HEK293 (cell line): ENCODE measurements at regions not wholly inside any gene's neighbourhood (a gene's known extent, or its start where the extent isn't known, plus 50 kb on each side); places are given as distances from the start of the nearest gene placed in this dataset.

Source experiments
- CTCF ChIA-PET: fragments of 350-600 bp; formaldehyde crosslinking; extraction: SDS; loops from one replicate; lab custom pipeline; 2021; ENCODE audit warnings: antibody characterized with exemption; lab: Yijun Ruan, JAX
- POLR2A ChIA-PET: fragments of 300-600 bp; formaldehyde crosslinking; extraction: SDS; loops from one replicate; lab custom pipeline; 2020; ENCODE audit warnings: antibody characterized with exemption, inconsistent platforms; lab: Yijun Ruan, JAX
- H3K27ac ChIP-seq: fragments of 200-500 bp; sonication (Bioruptor generic); 2 replicates; pipeline ENCODE4 v1.5.1; 2014; ENCODE audit warnings: low read depth, low read length, control low read depth, inconsistent platforms; ENCODE audit errors: extremely low read depth
- H3K36me3 ChIP-seq, 2 experiments: fragments of 200-500 bp in 1 of 2; sonication (Bioruptor generic) in 1 of 2; 1 replicate in 1 of 2; 2 replicates in 1 of 2; pipeline ENCODE4 v1.5.1; 2014 to 2017; ENCODE audit warnings: inconsistent platforms in 2 of 2, low read length in 2 of 2; ENCODE audit not compliant: control insufficient read depth in 2 of 2, insufficient read depth in 1 of 2
- H3K4me1 ChIP-seq: fragments of 200-500 bp; sonication (Bioruptor generic); 2 replicates; pipeline ENCODE4 v1.5.1; 2014; ENCODE audit warnings: mild to moderate bottlenecking, low read length, inconsistent platforms; ENCODE audit not compliant: control insufficient read depth, insufficient read depth
- H3K4me3 ChIP-seq: 2 replicates; pipeline ENCODE4 v1.5.1; 2011; ENCODE audit warnings: low read depth, mild to moderate bottlenecking, control low read depth, low read length, moderate library complexity
- H3K9me3 ChIP-seq: fragments of 200-500 bp; sonication (Bioruptor generic); 2 replicates; pipeline ENCODE4 v1.5.1; 2014; ENCODE audit warnings: low read depth, low read length, inconsistent platforms; ENCODE audit not compliant: control insufficient read depth, insufficient read depth
- BCL11B ChIP-seq: fragments of 450-650 bp; formaldehyde crosslinking; IDR thresholded peaks from 2 replicates; pipeline ENCODE4 v1.5.1; 2016; ENCODE audit warnings: low read depth, missing biosample characterization, missing genetic modification characterization
- GLIS2 ChIP-seq: fragments of 450-650 bp; formaldehyde crosslinking; IDR thresholded peaks from 2 replicates; pipeline ENCODE4 v1.5.1; 2016; ENCODE audit warnings: missing biosample characterization, missing genetic modification characterization
- HOXA7 ChIP-seq: sonication (generic); formaldehyde crosslinking; IDR thresholded peaks from 2 replicates; pipeline ENCODE4 v1.8.1; 2022; ENCODE audit warnings: missing genetic modification reagents, borderline replicate concordance
- IKZF3 ChIP-seq: fragments of 450-650 bp; IDR thresholded peaks from 2 replicates; pipeline ENCODE4 v1.5.0; 2018; ENCODE audit warnings: missing biosample characterization, mild to moderate bottlenecking, missing genetic modification characterization, moderate library complexity
- WT1 ChIP-seq: fragments of 450-650 bp; formaldehyde crosslinking; IDR thresholded peaks from 2 replicates; pipeline ENCODE4 v1.5.1; 2016; ENCODE audit warnings: missing biosample characterization, missing genetic modification characterization
- ZBTB48 ChIP-seq: fragments of 450-650 bp; formaldehyde crosslinking; IDR thresholded peaks from 2 replicates; pipeline ENCODE4 v1.5.1; 2016; ENCODE audit warnings: missing biosample characterization, missing genetic modification characterization
- ZFP3 ChIP-seq: fragments of 450-650 bp; formaldehyde crosslinking; IDR thresholded peaks from 2 replicates; pipeline ENCODE4 v1.5.1; 2016; ENCODE audit warnings: low read depth, missing biosample characterization, missing genetic modification characterization
- ZFP69B ChIP-seq: fragments of 450-650 bp; formaldehyde crosslinking; IDR thresholded peaks from 2 replicates; pipeline ENCODE4 v1.5.1; 2016; ENCODE audit warnings: missing biosample characterization, missing genetic modification characterization
- ZNF140 ChIP-seq: fragments of 450-650 bp; formaldehyde crosslinking; IDR thresholded peaks from 2 replicates; pipeline ENCODE4 v1.5.1; 2016; ENCODE audit warnings: missing biosample characterization, missing genetic modification characterization
- ZNF174 ChIP-seq: fragments of 450-650 bp; formaldehyde crosslinking; IDR thresholded peaks from 2 replicates; pipeline ENCODE4 v1.5.0; 2017; ENCODE audit warnings: missing biosample characterization, mild to moderate bottlenecking, missing genetic modification characterization
- ZNF248 ChIP-seq: fragments of 450-650 bp; formaldehyde crosslinking; IDR thresholded peaks from 2 replicates; pipeline ENCODE4 v1.5.1; 2017; ENCODE audit warnings: missing biosample characterization, missing genetic modification characterization
- ZNF366 ChIP-seq: fragments of 450-650 bp; formaldehyde crosslinking; conservative IDR thresholded peaks from 2 replicates; pipeline ENCODE4 v1.5.1; 2016; ENCODE audit warnings: missing biosample characterization, missing genetic modification characterization
- ZNF391 ChIP-seq: fragments of 450-650 bp; formaldehyde crosslinking; IDR thresholded peaks from 2 replicates; pipeline ENCODE4 v1.5.1; 2016; ENCODE audit warnings: low read depth, missing biosample characterization, missing genetic modification characterization, borderline replicate concordance
- ZNF433 ChIP-seq: fragments of 450-650 bp; formaldehyde crosslinking; IDR thresholded peaks from 2 replicates; pipeline ENCODE4 v1.5.1; 2016; ENCODE audit warnings: missing biosample characterization, missing genetic modification characterization, low read depth
- ZNF501 ChIP-seq: fragments of 450-650 bp; formaldehyde crosslinking; IDR thresholded peaks from 2 replicates; pipeline ENCODE4 v1.5.1; 2016; ENCODE audit warnings: missing biosample characterization, missing genetic modification characterization
- ZNF510 ChIP-seq: fragments of 450-650 bp; formaldehyde crosslinking; IDR thresholded peaks from 2 replicates; pipeline ENCODE4 v1.5.1; 2018; ENCODE audit warnings: mild to moderate bottlenecking, missing genetic modification characterization, missing biosample characterization; ENCODE audit not compliant: insufficient replicate concordance
- ZNF610 ChIP-seq: fragments of 450-650 bp; formaldehyde crosslinking; IDR thresholded peaks from 2 replicates; pipeline ENCODE4 v1.5.1; 2016; ENCODE audit warnings: missing biosample characterization, missing genetic modification characterization, borderline replicate concordance
- ZNF670 ChIP-seq: fragments of 450-650 bp; formaldehyde crosslinking; IDR thresholded peaks from 2 replicates; pipeline ENCODE4 v1.5.1; 2016; ENCODE audit warnings: missing biosample characterization, missing genetic modification characterization, low read depth
- ZNF677 ChIP-seq: fragments of 450-650 bp; IDR thresholded peaks from 2 replicates; pipeline ENCODE4 v1.5.0; 2018; ENCODE audit warnings: missing biosample characterization, mild to moderate bottlenecking, missing genetic modification characterization, moderate library complexity
- ZNF777 ChIP-seq: fragments of 450-650 bp; formaldehyde crosslinking; IDR thresholded peaks from 2 replicates; pipeline ENCODE4 v1.5.1; 2017; ENCODE audit warnings: missing biosample characterization, missing genetic modification characterization, borderline replicate concordance
- ZNF791 ChIP-seq: fragments of 450-650 bp; formaldehyde crosslinking; IDR thresholded peaks from 2 replicates; pipeline ENCODE4 v1.5.1; 2016; ENCODE audit warnings: missing biosample characterization, missing genetic modification characterization
- ZNF792 ChIP-seq: fragments of 450-650 bp; formaldehyde crosslinking; IDR thresholded peaks from 2 replicates; pipeline ENCODE4 v1.5.1; 2016; ENCODE audit warnings: missing biosample characterization, missing genetic modification characterization
- TF ChIP-seq, protein P1 (sequence below): fragments of 450-650 bp; formaldehyde crosslinking; IDR thresholded peaks from 2 replicates; pipeline ENCODE4 v1.5.1; 2016; ENCODE audit warnings: missing biosample characterization, missing genetic modification characterization
- TF ChIP-seq, protein P2 (sequence below): fragments of 450-650 bp; formaldehyde crosslinking; IDR thresholded peaks from 2 replicates; pipeline ENCODE4 v1.5.1; 2016; ENCODE audit warnings: missing biosample characterization, missing genetic modification characterization, borderline replicate concordance
- TF ChIP-seq, protein P3 (sequence below): fragments of 450-650 bp; formaldehyde crosslinking; IDR thresholded peaks from 2 replicates; pipeline ENCODE4 v1.5.1; 2016; ENCODE audit warnings: missing biosample characterization, missing genetic modification characterization
- TF ChIP-seq, protein P4 (sequence below): fragments of 450-650 bp; formaldehyde crosslinking; IDR thresholded peaks from 2 replicates; pipeline ENCODE4 v1.5.1; 2016; ENCODE audit warnings: missing biosample characterization, missing genetic modification characterization

DNA sequence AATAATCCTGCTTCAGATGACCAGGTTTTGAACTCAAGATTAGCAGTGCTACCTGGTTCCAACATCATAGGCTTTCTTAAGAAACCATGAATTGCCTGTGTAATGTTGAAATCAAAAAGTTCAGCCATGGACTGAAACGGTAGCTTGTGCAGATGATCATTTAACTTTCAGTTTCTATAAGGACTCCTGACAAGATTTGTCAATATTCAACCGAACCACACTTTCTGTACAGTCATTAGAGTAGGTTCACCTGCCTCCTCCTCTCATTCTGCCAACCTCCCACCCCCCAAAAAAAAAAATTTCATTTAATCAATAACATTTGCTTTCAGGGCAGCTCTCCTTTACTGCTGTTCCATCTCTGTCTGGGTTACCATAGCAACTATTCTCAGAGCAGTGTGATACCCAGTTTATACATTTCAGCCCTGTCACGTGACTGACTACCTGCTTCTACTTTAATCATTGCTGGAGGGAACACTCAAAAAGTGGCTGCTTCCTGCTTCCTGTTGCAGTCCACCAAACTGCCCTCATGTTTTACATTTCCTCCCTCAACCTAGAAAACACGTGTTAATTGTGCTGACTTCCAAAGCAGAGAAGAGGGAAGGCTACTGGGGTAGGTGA lies 275.5 kb downstream of the SS18 start (continued):
- TF ChIP-seq, protein P1, sequence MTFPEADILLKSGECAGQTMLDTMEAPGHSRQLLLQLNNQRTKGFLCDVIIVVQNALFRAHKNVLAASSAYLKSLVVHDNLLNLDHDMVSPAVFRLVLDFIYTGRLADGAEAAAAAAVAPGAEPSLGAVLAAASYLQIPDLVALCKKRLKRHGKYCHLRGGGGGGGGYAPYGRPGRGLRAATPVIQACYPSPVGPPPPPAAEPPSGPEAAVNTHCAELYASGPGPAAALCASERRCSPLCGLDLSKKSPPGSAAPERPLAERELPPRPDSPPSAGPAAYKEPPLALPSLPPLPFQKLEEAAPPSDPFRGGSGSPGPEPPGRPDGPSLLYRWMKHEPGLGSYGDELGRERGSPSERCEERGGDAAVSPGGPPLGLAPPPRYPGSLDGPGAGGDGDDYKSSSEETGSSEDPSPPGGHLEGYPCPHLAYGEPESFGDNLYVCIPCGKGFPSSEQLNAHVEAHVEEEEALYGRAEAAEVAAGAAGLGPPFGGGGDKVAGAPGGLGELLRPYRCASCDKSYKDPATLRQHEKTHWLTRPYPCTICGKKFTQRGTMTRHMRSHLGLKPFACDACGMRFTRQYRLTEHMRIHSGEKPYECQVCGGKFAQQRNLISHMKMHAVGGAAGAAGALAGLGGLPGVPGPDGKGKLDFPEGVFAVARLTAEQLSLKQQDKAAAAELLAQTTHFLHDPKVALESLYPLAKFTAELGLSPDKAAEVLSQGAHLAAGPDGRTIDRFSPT (tag by site-specific recombination) = no peak
- TF ChIP-seq, all 188 proteins: peak for 0

DNA sequence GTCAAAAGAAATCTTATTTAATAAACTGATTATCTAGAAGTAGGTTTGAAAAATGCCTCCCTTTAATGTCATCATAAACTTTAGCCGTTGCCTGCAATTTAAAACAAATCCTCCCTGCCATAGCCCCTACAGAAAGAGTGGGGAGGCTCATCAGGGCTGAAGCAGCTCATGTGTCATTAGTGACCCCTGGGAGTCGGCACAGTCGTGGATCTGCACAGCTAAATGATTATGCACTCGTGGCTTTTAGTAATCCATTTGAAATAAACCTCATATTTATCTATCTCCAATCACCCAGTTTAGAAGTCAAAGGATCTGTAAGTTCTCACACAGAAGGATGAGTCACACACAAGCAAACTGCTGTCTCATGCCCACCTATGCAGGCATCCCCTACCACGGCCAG lies 277.3 kb downstream of the SS18 start:
- H3K27ac ChIP-seq = no peak overlapping the region
- H3K4me3 ChIP-seq = no peak overlapping the region
- ChIA-PET POLR2A (no interaction called here), CTCF (no interaction called here)
- H3K4me1 ChIP-seq = no peaks in the 10 kb centered on the region
- no peaks in the 10 kb centered on the region for H3K9me3 ChIP-seq
- TF ChIP-seq ZFP3 (tag by site-specific recombination) (no peak), ZNF174 (tag by site-specific recombination) (no peak), WT1 (tag by site-specific recombination) (no peak), ZBTB48 (tag by site-specific recombination) (no peak), HOXA7 (CRISPR knock-in tag) (no peak), ZNF792 (no peak), ZNF391 (no peak), ZNF248 (tag by site-specific recombination) (no peak), ZNF501 (tag by site-specific recombination) (no peak), ZNF670 (no peak), ZNF366 (no peak), ZNF791 (no peak), ZFP69B (tag by site-specific recombination) (no peak), ZNF510 (tag by site-specific recombination) (no peak)
- TF ChIP-seq, protein P2, sequence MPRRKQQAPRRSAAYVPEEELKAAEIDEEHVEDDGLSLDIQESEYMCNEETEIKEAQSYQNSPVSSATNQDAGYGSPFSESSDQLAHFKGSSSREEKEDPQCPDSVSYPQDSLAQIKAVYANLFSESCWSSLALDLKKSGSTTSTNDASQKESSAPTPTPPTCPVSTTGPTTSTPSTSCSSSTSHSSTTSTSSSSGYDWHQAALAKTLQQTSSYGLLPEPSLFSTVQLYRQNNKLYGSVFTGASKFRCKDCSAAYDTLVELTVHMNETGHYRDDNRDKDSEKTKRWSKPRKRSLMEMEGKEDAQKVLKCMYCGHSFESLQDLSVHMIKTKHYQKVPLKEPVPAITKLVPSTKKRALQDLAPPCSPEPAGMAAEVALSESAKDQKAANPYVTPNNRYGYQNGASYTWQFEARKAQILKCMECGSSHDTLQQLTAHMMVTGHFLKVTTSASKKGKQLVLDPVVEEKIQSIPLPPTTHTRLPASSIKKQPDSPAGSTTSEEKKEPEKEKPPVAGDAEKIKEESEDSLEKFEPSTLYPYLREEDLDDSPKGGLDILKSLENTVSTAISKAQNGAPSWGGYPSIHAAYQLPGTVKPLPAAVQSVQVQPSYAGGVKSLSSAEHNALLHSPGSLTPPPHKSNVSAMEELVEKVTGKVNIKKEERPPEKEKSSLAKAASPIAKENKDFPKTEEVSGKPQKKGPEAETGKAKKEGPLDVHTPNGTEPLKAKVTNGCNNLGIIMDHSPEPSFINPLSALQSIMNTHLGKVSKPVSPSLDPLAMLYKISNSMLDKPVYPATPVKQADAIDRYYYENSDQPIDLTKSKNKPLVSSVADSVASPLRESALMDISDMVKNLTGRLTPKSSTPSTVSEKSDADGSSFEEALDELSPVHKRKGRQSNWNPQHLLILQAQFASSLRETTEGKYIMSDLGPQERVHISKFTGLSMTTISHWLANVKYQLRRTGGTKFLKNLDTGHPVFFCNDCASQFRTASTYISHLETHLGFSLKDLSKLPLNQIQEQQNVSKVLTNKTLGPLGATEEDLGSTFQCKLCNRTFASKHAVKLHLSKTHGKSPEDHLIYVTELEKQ (tag by site-specific recombination) = no peak
- H3K36me3 ChIP-seq = no peaks in the 10 kb centered on the region

DNA sequence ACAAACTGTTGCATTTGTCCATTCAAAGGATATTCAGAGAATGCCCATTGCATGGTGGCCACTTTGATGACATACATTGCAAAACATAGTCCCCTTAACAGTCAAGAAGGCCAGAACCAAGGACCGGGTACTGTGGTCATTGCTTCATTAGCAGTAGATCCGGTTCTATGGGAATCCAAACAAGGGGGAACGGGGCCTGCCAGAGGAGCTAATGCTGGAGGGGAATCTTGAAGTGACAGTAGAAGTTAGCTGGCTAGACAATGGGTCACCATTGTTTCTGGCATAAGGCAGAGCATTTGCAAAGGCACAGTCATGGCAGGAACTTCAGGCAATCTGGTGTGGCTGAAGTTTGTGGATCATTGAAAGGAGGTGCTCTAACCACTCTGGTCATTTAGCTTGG lies 279.7 kb downstream of the SS18 start:
- Histone ChIP-seq H3K27ac (no peak overlapping the region), H3K9me3 (no peaks in the 10 kb centered on the region), H3K4me1 (no peaks in the 10 kb centered on the region), H3K36me3 (no peaks in the 10 kb centered on the region), H3K4me3 (no peak overlapping the region)
- POLR2A ChIA-PET = no interaction called here
- CTCF ChIA-PET = no interaction called here
- TF ChIP-seq ZNF610 (tag by site-specific recombination) = no peak
- no peak for TF ChIP-seq ZNF777 (tag by site-specific recombination)
- no peak for TF ChIP-seq BCL11B (tag by site-specific recombination)
- TF ChIP-seq, protein P3, sequence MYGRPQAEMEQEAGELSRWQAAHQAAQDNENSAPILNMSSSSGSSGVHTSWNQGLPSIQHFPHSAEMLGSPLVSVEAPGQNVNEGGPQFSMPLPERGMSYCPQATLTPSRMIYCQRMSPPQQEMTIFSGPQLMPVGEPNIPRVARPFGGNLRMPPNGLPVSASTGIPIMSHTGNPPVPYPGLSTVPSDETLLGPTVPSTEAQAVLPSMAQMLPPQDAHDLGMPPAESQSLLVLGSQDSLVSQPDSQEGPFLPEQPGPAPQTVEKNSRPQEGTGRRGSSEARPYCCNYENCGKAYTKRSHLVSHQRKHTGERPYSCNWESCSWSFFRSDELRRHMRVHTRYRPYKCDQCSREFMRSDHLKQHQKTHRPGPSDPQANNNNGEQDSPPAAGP (tag by site-specific recombination) = no peak
- TF ChIP-seq ZNF140 (tag by site-specific recombination) = no peak
- no peak for TF ChIP-seq ZNF433
- TF ChIP-seq, protein P4, sequence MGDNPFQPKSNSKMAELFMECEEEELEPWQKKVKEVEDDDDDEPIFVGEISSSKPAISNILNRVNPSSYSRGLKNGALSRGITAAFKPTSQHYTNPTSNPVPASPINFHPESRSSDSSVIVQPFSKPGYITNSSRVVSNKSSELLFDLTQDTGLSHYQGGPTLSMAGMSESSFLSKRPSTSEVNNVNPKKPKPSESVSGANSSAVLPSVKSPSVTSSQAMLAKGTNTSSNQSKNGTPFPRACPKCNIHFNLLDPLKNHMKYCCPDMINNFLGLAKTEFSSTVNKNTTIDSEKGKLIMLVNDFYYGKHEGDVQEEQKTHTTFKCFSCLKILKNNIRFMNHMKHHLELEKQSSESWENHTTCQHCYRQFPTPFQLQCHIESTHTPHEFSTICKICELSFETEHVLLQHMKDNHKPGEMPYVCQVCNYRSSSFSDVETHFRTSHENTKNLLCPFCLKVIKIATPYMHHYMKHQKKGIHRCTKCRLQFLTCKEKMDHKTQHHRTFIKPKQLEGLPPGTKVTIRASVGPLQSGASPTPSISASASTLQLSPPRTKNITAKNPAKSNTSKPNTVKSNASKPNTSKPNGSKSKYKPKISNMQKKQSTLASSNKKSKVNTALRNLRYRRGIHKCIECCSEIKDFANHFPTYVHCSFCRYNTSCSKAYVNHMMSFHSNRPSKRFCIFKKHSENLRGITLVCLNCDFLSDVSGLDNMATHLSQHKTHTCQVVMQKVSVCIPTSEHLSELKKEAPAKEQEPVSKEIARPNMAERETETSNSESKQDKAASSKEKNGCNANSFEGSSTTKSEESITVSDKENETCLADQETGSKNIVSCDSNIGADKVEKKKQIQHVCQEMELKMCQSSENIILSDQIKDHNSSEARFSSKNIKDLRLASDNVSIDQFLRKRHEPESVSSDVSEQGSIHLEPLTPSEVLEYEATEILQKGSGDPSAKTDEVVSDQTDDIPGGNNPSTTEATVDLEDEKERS (tag by site-specific recombination) = no peak
- TF ChIP-seq IKZF3 = no peak
- no peak for TF ChIP-seq ZNF677 (tag by site-specific recombination)
- TF ChIP-seq ZNF501 (tag by site-specific recombination) = no peak
- TF ChIP-seq GLIS2 = no peak
